DND-41 (cell line): ENCODE measurements at regions not wholly inside any gene's neighbourhood (a gene's known extent, or its start where the extent isn't known, plus 50 kb on each side); places are given as distances from the start of the nearest gene placed in this dataset.
"Not testable (repeated sequence)": the region's sequence is repeated elsewhere in the genome, so short reads cannot be mapped to it uniquely, and the experiment has no call there.

ENCODE experiments used
- ATAC-seq: fragments of 200-7000 bp; cut with Tn5 transposase; 3 replicates; pipeline ENCODE4 v1.9.1; 2021; ENCODE audit warnings: low read depth; ENCODE audit not compliant: insufficient read depth
- DNase-seq: peaks from one replicate; pipeline ENCODE4 v3.0.0-alpha.2; 2020
- H2AFZ ChIP-seq: 2 replicates; pipeline ENCODE4 v1.6.0; 2012; ENCODE audit warnings: low read depth, low read length
- H3K27ac ChIP-seq: 2 replicates; pipeline ENCODE4 v1.5.1; 2012; ENCODE audit warnings: low read length, inconsistent platforms
- H3K27me3 ChIP-seq: fragments of 200-600 bp; sonication (generic); 2 replicates; pipeline ENCODE4 v1.6.0; 2012; ENCODE audit warnings: low read length, mild to moderate bottlenecking, inconsistent platforms; ENCODE audit not compliant: insufficient read depth, poor library complexity
- H3K36me3 ChIP-seq: 2 replicates; pipeline ENCODE4 v1.5.1; 2012; ENCODE audit warnings: low read length, inconsistent platforms; ENCODE audit not compliant: insufficient read depth
- H3K4me1 ChIP-seq: 2 replicates; pipeline ENCODE4 v1.5.1; 2012; ENCODE audit warnings: mild to moderate bottlenecking, low read length; ENCODE audit not compliant: insufficient read depth
- H3K4me2 ChIP-seq: 2 replicates; pipeline ENCODE4 v1.6.0; 2012; ENCODE audit warnings: mild to moderate bottlenecking, moderate library complexity, low read length, inconsistent platforms; ENCODE audit not compliant: insufficient read depth
- H3K4me3 ChIP-seq, 2 experiments: fragments of 200-600 bp in 1 of 2; shearing (Covaris generic) in 1 of 2; 2 replicates each; pipeline ENCODE4 v1.5.1; 2012 to 2016; ENCODE audit warnings: inconsistent platforms in 2 of 2, low read length in 2 of 2, mild to moderate bottlenecking in 2 of 2, low read depth in 1 of 2, moderate library complexity in 1 of 2
- H3K79me2 ChIP-seq: 2 replicates; pipeline ENCODE4 v1.6.0; 2012; ENCODE audit warnings: low read length, inconsistent platforms; ENCODE audit not compliant: insufficient read depth
- H3K9ac ChIP-seq: 2 replicates; pipeline ENCODE4 v1.6.0; 2012; ENCODE audit warnings: low read depth, mild to moderate bottlenecking, inconsistent platforms, low read length, moderate library complexity
- H3K9me3 ChIP-seq: 2 replicates; pipeline ENCODE4 v1.5.1; 2012; ENCODE audit warnings: low read length, moderate library complexity, mild to moderate bottlenecking, inconsistent platforms; ENCODE audit not compliant: insufficient read depth, severe bottlenecking
- H4K20me1 ChIP-seq: 2 replicates; pipeline ENCODE4 v1.6.0; 2012; ENCODE audit warnings: low read length; ENCODE audit not compliant: insufficient read depth
- EZH2 ChIP-seq: IDR thresholded peaks from 3 replicates; pipeline ENCODE4 v1.6.1; 2012; ENCODE audit warnings: borderline replicate concordance, low read depth, mild to moderate bottlenecking, moderate library complexity, low read length, inconsistent platforms; ENCODE audit not compliant: severe bottlenecking
- TF ChIP-seq, protein P1 (sequence below): IDR thresholded peaks from 2 replicates; pipeline ENCODE4 v1.5.1; 2012; ENCODE audit warnings: borderline replicate concordance, low read length, moderate library complexity, mild to moderate bottlenecking; ENCODE audit not compliant: poor library complexity, severe bottlenecking; ENCODE audit errors: extremely low read depth

DNA sequence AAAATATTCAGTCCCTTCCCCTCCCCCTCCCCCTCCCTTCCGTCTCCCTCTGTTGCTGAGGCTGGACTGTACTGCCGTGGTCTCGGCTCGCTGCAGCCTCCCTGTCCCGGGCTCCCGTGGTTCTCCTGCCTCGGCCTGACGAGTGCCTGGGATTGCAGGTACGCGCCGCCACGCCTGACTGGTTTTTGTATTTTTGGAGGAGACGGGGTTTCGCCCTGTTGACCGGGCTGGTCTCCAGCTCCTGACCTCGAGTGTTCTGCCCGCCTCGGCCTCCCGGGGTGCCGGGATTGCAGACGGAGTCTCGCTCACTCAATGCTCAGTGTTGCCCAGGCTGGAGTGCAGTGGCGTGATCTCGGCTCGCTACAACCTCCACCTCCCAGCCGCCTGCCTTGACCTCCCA, 135.5 kb upstream of the PROKR2 start:
- not testable (repeated sequence) for H3K9ac ChIP-seq, H3K36me3 ChIP-seq, H3K9me3 ChIP-seq, DNase-seq, H2AFZ ChIP-seq, H3K79me2 ChIP-seq, H3K4me1 ChIP-seq, ATAC-seq, H3K27ac ChIP-seq, H3K4me3 ChIP-seq, H3K27me3 ChIP-seq, H3K4me2 ChIP-seq, H4K20me1 ChIP-seq

GRCh38 chr20:5451643-5452210, 135.0 kb upstream of the PROKR2 start:
- Histone ChIP-seq H3K36me3 (no peaks in the 10 kb centered on the region), H3K4me2 (no peak overlapping the region), H3K27me3 (no peaks in the 10 kb centered on the region), H4K20me1 (no peaks in the 10 kb centered on the region), H3K4me3 (no peak overlapping the region), H3K27ac (no peak overlapping the region), H3K79me2 (no peaks in the 10 kb centered on the region), H3K9ac (no peak overlapping the region), H3K9me3 (no peaks in the 10 kb centered on the region), H2AFZ (no peak overlapping the region), H3K4me1 (no peaks in the 10 kb centered on the region)
- DNase-seq (no peak), ATAC-seq (no peak)
- no peak for TF ChIP-seq EZH2
- TF ChIP-seq, protein P1, sequence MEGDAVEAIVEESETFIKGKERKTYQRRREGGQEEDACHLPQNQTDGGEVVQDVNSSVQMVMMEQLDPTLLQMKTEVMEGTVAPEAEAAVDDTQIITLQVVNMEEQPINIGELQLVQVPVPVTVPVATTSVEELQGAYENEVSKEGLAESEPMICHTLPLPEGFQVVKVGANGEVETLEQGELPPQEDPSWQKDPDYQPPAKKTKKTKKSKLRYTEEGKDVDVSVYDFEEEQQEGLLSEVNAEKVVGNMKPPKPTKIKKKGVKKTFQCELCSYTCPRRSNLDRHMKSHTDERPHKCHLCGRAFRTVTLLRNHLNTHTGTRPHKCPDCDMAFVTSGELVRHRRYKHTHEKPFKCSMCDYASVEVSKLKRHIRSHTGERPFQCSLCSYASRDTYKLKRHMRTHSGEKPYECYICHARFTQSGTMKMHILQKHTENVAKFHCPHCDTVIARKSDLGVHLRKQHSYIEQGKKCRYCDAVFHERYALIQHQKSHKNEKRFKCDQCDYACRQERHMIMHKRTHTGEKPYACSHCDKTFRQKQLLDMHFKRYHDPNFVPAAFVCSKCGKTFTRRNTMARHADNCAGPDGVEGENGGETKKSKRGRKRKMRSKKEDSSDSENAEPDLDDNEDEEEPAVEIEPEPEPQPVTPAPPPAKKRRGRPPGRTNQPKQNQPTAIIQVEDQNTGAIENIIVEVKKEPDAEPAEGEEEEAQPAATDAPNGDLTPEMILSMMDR: no peak

DNA sequence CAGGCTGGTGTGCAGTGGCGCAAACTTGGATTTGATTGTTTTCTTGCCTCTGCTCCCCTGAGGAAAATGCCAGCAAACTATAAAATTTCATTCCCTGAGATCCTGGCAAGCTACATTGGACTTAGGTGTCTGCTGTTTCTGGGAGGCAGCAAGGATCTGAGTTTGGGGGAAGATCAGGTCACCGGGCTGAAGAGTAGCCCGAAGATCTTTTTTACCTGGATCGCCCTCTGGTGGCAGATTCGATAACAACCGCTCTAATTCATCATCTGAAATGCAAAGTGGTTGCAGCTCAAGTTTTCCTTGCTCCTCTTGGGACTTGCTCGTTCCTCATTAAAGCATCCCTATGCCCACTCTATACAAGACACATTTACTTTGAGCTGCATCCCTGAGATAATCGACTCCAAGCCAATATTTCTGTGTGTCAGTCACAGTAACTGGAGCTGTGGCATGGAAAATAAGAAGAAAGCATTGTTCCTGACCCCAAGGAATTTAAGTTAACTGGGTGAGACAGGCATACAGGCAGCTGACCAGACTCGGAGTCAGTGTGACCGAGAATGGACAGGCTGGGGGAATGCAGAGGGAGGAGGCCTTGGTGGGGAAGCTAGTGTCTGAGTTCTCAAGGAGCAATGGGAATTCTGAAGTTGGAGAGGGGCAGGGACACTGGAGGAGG, 131.8 kb upstream of the PROKR2 start:
- ATAC-seq (peak; percentile 56; the same call in 2 of the 3 replicates), DNase-seq (peak; percentile 55)
- Histone ChIP-seq H3K4me2 (no peak overlapping the region), H3K9me3 (no peaks in the 10 kb centered on the region), H3K27me3 (peaks cover 4% of the 10 kb centered on the region), H3K4me1 (no peaks in the 10 kb centered on the region), H2AFZ (no peak overlapping the region), H3K79me2 (no peaks in the 10 kb centered on the region), H3K36me3 (no peaks in the 10 kb centered on the region), H4K20me1 (no peaks in the 10 kb centered on the region), H3K27ac (no peak overlapping the region), H3K9ac (no peak overlapping the region), H3K4me3 (no peak overlapping the region)
- TF ChIP-seq, protein P1: peak; percentile 83
- no peak for TF ChIP-seq EZH2

GRCh38 chr20:5447188-5447587, 130.4 kb upstream of the PROKR2 start:
- Histone ChIP-seq H3K4me2 (no peak overlapping the region), H3K27ac (no peak overlapping the region)

More at GRCh38 chr20:5447188-5447587, 130.4 kb upstream of the PROKR2 start:
- Histone ChIP-seq H3K36me3 (no peaks in the 10 kb centered on the region), H3K79me2 (no peaks in the 10 kb centered on the region), H3K27me3 (peaks cover 11% of the 10 kb centered on the region), H4K20me1 (no peaks in the 10 kb centered on the region), H3K4me1 (no peaks in the 10 kb centered on the region), H2AFZ (no peak overlapping the region), H3K9me3 (no peaks in the 10 kb centered on the region), H3K4me3 (no peak overlapping the region), H3K9ac (no peak overlapping the region)
- ATAC-seq: no peak
- no peak for DNase-seq
- TF ChIP-seq, protein P1: no peak
- no peak for TF ChIP-seq EZH2
